HUDEP-2 (cell line): ENCODE measurements at regions not wholly inside any gene's neighbourhood (a gene's known extent, or its start where the extent isn't known, plus 50 kb on each side); places are given as distances from the start of the nearest gene placed in this dataset.
"Not testable (repeated sequence)": the region's sequence is repeated elsewhere in the genome, so short reads cannot be mapped to it uniquely, and the experiment has no call there.

Experiments
- DNase-seq, 76 experiments: peaks; one replicate each; lab custom pipeline; 2025; ENCODE audit not compliant: unreplicated experiment in 76 of 76; lab: John Stamatoyannopoulos, UW

DNA sequence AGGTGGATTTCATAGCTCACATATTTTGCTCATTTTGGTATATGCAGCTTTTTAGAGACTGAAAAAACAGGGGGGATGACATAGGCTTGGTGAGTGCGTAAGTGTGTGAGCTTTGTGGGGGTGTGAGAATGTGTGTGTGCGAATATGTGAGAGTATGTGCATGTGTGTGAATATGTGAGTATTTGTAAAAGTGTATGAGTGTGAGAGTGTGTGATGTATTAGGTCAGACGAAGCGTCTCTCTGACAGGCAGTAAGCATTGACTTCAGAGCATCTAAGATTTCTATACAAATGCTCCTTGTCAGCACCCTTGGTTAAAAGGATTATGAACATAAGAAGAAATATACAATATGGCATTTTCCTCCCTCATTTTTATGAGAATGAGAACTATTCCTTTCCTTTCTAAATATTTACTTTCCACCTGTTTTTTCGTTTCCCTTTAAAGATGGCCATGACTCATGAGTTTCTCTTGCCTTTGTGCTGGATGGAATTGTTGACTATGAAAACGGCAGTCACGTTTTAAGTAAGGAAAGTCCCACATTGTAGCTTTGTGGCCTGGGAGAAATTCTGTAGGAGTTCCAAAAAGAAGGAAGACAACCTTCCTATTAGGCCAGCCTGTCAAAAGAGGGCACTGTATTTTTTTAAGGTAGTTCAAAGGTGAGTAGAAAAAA, 276.4 kb downstream of the FOXL1 start:
- no peak for DNase-seq

DNA sequence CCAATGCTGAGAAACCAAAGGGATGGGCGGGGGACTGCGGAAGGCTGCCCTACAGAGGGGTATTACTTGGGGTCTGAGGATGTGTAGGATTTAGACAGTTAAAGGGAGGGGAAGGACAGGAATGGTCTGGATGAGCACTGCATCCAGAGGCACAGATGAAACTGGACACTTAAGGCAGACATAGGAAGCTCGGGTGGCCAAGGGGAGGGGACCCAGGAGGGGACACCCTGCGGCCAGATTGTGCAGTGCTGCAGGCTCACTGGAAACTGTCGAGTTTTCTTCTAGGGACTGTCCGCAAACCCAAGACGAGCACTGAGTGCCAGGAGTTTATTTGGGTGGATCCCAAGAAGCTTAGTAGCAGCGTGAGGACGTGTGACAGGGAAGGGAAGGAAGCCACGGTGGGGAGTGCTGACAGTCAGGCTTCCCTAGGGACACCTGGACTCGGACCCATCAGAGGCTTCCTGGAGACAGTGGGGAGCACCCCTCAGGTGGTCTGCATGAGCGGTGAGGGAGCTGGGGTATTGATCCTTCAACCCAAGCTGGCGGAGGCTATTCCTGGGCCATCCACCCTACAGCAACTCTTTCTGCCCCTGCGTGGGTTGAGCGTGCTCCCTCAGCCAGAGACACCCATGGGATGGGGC, 278.7 kb downstream of the FOXL1 start:
- no peak for DNase-seq

DNA sequence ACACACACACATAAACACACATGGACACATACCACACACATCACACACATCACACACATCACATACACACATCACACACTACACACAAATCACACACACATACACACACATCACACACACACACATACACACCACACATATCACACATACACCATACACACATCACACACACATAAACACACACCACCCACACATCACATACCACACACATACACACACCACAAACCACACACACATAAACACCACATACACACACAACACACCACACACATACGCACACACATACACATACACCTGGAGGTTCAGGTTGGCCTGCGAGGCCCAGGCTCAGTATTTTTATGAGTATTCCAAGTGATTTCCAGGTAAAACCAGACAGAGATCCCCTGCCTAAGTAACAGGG, 279.5 kb downstream of the FOXL1 start:
- no peak for DNase-seq

DNA sequence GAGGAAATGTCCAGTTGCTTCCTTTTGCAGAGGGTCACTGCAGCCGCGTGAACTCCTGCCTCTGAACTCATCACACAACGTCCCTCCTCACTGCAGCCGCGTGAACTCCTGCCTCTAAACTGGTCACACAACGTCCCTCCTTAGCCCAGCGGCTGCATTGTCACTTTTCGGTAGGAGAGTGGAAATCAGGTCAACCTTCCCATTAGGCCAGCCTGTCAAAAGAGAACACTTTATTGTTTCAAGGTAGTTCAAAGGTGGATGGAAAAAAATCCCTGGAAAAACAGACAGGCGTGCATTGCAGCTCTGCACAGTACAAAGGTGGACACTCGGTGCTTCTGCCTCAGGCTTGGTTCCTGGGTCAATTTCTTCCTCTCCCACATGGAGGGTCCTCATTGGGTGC, 280.2 kb downstream of the FOXL1 start:
- DNase-seq = no peak

DNA sequence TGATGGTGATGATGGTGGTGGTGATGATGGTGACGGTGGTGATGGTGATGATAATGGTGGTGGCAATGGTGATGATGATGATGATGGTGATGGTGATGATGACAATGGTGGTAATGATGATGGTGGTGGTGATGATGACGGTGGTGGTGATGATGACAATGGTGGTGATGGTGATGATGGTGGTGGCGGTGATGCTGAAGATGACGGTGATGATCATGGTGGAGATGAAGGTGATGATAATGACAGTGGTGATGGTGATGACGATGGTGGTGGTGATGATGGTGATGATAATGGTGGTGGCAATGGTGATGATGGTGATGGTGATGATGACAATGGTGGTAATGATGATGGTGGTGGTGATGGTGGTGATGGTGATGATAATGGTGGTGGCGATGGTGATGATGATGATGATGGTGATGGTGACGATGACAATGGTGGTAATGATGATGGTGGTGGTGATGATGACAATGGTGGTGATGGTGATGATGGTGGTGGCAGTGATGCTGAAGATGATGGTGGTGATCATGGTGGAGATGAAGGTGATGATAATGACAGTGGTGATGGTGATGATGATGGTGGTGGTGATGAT, 283.0 kb downstream of the FOXL1 start:
- DNase-seq = not testable (repeated sequence)

DNA sequence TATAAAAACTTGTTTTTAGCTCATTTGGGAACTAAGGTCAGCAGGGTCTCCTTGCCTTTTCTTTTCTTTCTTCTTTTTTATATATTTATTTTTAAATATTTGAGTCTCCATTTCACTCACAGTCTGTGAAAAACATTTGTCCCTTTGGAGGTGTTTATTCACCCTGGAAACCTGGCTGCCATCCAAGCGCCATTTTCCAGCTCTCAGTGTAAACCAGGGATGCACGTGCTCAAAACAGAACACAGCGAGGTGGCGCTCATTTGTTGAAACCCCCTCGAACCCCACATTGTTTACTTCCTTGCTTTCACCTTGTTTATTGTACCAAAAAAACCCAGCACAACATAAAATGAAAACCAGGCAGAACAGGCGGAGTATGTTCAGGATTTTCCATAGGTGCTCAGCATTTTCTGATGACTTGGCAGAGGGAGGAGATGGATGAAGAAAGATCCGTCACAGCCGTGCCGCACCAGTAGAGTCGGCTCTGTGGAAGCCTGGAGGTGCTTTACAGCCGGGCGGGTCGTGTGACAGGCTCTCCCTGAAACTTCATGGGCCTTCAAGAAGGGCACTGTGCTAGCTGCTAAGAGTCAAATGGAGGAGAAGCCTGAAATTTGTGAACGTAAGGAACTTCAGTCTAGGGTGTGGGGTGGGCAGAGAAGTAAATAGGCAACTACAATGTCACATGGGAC, 284.4 kb downstream of the FOXL1 start:
- DNase-seq = no peak

DNA sequence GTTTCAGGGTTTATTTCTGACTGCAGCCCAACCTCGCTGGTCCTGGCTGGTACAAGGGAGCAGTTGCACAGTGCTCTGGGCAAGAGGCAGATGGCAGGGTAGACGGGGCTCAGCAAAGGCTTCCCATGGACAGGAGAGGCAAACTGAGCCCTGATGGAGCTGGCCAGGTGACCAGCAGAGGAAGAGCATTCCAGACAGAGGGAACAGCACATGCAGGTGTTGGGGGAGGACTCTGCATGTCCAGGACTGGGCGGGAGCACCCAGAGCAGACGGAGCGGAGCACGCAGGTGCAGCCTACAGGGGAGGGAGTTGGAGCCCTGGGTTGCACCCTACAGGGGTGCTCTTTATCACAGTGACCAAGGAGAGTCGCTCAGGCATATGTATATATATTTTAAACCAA, 285.3 kb downstream of the FOXL1 start:
- DNase-seq = no peak

DNA sequence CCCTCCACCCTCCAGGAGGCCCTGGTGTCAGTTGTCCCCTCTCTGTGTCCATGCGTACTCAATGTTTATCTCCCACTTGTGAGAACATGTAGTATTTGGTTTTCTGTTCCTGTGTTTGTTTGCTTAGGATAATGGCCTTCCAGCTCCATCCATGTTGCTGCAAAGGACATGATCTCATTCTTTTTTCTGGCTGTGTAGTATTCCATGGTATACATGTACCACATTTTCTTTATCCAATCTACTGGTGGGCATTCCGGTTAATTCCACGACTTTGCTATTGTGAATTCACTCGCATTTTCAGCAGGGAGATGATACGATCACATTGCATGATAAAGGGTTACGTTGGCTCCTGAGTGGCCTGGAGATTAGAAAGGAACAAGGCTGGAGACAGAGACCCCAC, 286.2 kb downstream of the FOXL1 start:
- DNase-seq = no peak

DNA sequence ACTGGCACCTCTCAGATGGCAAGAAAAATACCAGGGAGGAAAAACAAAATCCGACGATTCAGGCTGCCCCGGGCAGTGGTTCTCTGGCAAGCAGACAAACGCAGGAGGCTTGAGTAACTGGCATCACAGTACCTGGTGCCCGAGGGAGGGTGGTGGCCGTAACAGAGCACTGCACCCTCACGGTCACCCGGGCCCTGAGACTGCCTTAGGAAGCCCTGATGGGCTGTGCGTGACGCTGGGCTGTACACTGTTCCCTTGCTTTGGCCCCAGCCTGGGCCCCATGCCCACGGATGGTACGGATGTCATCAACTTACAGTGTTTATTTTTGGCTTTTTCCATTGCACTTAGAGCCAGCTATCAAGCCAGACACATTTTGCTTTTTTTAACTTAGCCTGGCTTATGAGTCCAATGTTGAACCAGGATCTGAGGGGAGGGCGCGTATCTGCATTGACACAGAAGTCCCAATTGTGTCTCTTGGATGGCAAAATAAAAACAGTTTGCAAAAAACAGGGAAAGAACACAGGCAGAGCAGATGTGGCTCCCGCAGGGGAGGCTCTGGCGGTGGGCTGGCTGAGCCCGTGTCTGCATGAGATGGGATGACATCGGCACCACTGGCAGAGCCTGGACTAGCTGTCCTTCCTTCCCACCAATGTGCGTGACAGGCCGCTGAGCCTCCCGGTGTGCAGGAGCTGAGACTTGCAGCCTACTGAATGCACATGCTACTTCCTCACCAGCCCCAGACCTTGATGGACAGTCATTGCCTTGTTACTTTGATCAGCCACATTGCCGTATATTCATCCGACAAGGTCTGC, 287.7 kb downstream of the FOXL1 start:
- DNase-seq = no peak

DNA sequence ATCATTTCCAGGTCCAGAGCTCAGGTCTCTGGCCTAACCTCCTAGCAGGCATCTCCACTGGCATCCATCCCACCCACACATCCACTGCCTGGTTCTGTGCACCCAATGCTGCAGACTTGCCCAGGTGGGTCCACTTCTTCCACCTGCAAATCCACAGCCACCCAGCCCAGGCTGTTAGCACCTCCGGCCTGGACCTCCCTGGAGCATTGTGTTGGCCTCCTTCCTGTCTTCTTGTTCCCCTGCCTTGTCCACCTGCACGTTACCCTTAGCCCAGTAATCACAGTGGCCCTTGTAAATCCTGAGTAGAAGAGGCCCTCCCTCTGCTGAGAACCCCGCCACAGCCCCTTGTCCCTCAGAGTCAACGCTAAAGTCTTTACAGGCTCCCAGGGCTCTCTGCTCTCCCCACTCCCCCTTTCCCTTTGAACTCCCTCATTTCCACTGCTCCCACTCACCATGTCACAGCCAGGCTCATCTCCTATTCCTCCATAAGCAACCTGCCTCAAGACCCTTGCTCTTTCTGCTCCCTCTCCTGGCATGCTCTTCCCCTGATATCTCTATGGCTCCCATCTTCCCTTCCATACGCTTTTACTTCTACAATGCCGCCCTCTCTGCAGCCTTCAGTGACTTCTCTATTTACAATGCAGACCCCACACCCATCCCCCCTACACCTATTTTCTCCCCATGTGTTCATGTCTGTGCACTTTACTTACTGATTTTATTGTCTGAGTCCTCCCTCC, 288.8 kb downstream of the FOXL1 start:
- no peak for DNase-seq

DNA sequence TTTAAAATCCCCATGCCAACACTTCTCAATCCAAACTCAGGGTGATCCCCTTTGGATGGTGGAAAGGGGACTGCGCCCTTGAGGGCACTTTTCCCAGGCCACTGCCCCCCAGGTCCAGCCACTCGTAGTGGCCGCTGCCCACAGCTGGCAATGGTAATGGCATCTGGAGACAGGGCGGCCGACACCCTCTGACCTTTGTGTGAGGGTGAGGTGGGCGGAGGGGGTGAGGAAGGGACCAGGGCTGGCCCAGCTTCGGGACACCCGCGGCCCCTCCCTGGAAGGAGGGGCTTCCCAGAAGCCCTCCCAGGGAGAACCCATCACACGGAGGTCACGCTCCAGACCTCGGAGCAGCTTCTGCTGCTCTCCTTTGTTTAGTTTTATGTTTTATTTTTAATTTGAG, 289.7 kb downstream of the FOXL1 start:
- DNase-seq = no peak

DNA sequence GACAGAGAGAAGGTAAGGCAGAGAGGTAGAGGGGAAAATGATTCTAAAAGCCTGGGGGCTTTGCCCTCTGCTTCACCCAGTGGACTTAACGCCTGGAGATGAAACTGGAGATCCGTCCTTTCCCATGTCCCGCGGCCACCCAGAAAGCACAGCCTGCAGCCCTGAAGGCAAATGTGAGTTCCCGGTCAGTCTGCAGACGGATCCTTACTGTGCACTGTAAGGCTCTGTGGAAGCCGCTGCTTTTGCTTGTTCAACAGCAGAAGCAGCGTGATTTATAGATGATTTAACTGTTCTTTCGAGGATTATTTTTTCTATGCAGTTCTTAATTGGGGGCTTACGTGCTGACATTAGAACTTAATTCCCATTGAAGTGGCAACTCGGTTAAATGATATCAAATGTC, 290.4 kb downstream of the FOXL1 start:
- DNase-seq = no peak

DNA sequence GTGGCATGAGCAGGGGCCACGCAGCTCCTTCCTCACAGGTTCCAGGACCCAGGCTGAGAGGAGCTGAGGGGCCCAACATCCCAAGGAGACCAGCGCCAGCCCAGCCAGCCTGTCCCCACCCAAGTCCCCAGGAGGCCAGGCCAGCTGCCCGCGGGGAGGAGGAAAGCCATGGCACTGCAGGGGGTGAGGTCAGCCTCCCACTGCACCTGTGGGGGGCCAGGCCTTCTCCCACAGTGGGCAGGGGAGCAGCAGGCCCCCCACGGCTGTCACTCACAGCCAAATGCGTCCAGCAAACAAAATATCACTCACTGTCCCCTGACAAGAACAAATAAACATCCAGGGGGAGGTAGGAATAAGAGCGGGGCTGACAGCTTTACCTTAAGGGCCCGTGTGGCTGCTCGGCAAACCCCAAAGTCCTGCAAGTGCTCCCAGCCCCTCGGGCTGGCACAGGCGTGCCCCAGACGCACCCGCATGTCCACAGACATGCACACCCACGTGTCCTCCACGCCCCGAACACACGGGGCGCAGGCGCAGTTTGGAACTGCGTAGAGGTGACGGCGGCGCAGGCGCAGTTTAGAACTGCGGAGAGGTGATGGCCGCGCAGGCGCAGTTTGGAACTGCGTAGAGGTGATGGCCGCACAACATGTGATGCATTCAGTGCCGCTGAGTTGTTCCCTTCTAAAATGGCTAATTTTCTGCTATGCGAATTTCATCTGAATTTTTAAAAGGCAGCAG, 291.1 kb downstream of the FOXL1 start:
- DNase-seq = no peak

DNA sequence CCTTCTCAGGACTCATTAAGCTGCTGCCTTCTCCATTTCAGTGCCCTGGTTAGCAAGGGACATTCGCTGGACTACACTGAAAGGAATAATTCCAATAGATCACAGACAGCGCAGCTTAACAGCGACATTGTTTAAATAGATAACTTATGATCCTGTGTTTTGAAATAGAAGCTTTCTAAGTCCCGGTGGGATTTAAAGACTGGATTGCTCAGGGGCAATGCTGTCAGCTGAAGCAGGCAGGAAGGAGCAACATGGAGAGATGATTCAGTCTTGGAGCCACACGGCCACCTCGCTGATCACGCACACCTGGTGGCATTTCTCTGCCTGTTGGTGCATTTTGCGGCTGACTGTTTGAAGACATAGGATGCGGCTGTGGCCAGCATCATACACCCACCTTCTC, 292.0 kb downstream of the FOXL1 start:
- no peak for DNase-seq

DNA sequence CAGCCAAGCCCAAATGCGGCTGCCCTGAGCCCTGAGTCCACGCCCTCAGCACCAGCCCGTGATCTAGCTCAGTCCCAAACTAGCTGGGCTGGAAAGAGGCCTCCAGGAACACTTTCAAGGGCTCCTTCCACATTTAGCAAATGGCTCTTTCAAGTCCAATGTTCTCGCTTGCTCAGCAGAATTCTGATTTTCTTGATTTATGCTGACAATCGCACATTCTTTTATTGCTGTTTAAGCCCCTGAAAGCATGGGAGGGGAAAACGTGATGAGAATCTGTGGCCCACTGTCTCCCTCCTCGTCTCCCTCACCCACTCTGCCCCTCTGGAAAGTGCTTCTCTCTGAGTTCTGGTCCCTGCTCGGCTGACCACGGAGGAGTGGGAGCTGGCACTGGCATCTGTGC, 293.8 kb downstream of the FOXL1 start:
- DNase-seq = no peak

DNA sequence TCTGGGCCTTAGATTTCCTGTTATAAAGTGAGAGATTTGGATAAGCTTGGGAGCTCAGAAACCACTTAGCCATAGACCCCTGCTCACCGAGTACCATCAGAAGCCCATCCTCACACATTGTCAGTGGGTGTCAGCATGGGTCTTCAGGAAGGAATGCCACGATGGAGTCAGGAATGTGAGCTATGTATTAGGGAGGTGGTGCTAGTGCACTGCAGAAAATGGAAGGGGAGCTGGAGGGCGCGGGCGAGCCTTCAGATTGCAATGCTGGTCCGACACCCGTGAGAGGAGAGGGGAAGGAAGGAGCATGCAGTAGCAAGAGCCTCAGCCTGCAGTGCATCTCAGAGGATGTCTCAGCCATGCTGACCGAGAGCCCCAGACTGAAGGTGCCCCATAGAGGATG, 294.5 kb downstream of the FOXL1 start:
- DNase-seq = no peak

DNA sequence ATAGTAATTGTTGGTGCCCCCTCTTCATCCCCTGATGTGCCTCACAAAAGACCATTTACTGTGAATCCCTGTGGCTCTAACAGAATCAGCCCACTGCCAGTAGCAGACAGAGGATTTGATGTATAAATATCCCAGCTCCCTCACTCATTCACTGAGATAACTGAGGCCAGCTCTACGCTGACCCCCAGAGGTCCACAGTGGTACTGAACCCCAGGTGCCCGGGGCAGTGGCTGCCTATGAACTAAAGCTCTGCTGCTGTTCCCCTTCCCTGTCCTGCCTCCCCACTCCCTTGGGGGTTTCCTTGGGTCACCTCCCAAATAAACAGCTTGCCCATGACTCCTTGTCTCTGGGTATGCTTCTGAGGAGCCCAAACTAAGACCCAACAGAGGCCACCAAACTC, 295.8 kb downstream of the FOXL1 start:
- DNase-seq = peak in 10 of 76 experiments; percentile 3 to 32 (median 8)

DNA sequence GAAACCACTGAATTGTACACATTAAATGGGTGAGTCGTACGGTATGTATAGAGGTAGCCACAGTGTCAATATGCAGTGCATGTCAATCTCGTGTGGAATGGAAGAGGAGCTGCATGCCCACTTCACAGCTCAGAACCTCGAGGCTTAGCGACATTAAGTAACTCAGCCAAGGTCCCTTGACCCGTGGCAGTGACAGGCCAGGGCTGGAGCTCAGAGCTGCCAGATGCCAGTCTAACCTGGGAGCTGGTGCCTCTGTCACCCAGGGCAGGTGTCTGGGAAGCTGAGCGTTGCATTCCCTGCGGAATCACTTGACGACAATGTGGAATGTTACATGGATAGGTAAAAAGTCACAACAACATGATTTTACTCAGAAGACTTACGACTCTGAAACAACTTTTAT, 298.1 kb downstream of the FOXL1 start:
- no peak for DNase-seq

DNA sequence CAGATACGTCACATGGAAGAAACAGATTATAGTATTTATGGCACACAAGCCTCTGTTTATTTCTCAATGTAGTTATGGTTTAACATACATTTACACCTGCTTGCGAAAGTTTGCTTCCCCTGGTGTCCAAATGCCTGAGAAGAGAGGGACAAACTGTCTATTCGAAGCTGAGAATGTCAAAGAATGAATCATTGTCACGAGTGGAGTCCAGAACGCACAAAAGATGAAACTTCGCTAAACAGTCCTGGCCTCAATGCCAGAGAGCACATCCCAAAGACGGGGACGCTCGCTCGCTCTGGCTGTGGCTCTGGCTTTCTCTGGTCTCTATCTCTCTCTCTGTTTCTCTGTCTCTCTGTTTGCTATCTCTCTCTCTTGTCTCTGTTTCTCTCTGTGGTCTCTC, 298.8 kb downstream of the FOXL1 start:
- no peak for DNase-seq

DNA sequence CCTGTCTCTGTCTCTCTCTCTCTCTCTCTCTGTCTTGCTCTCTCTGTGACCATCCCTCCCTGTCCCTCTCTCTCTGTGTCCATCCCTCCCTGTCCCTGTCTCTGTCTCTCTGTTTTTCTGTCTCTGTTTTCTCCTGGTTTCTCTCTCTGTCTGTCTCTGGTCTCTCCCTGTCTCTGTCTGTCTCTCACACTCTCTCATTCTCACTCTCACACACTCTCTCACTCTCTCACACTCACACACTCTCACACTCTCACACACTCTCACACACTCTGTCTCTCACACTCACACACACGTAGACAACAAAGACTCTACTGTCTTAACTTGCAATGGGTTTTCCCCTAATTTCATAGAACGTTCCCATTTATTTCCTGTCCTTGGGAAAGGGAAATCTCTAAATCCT, 299.5 kb downstream of the FOXL1 start:
- DNase-seq = no peak
